Glutamatergic neuron (in vitro differentiated cells): ENCODE measurements at regions not wholly inside any gene's neighbourhood (a gene's known extent, or its start where the extent isn't known, plus 50 kb on each side); places are given as distances from the start of the nearest gene placed in this dataset.
A peak's percentile ranks its signal among the peaks of the same experiment; 100 is the strongest.

ENCODE experiments used
- DNase-seq: peaks from one replicate; pipeline ENCODE4 v3.0.0; 2022
- H3K27ac Mint-ChIP-seq: one replicate; pipeline ENCODE4 v1.8.0; 2020; ENCODE audit warnings: mild to moderate bottlenecking, mixed read lengths, inconsistent platforms; ENCODE audit not compliant: unreplicated experiment
- H3K27me3 Mint-ChIP-seq: one replicate; pipeline ENCODE4 v1.8.0; 2020; ENCODE audit warnings: mild to moderate bottlenecking, moderate library complexity, mixed read lengths, inconsistent platforms; ENCODE audit not compliant: unreplicated experiment
- H3K36me3 Mint-ChIP-seq: one replicate; pipeline ENCODE4 v1.8.0; 2020; ENCODE audit warnings: mild to moderate bottlenecking, mixed read lengths, inconsistent platforms; ENCODE audit not compliant: unreplicated experiment
- H3K4me1 Mint-ChIP-seq: one replicate; pipeline ENCODE4 v1.8.0; 2020; ENCODE audit warnings: mild to moderate bottlenecking, low read depth, mixed read lengths, inconsistent platforms; ENCODE audit not compliant: unreplicated experiment
- H3K4me3 Mint-ChIP-seq: one replicate; pipeline ENCODE4 v1.8.0; 2020; ENCODE audit warnings: mild to moderate bottlenecking, mixed read lengths, inconsistent platforms; ENCODE audit not compliant: unreplicated experiment
- H3K9me3 Mint-ChIP-seq: one replicate; pipeline ENCODE4 v1.8.0; 2020; ENCODE audit warnings: mild to moderate bottlenecking, moderate library complexity, mixed read lengths, inconsistent platforms; ENCODE audit not compliant: unreplicated experiment
- CTCF ChIP-seq: fragments of 200-600 bp; sonication (generic); IDR thresholded peaks from one replicate; pipeline ENCODE4 v1.5.0; 2021; ENCODE audit not compliant: partially characterized antibody, unreplicated experiment

GRCh38 chr14:22412926-22413411, 176.1 kb downstream of the DAD1 start:
- Mint-ChIP-seq H3K4me1 (peaks cover 3% of the 10 kb centered on the region), H3K4me3 (no peak overlapping the region), H3K36me3 (no peaks in the 10 kb centered on the region), H3K27me3 (peaks cover 2% of the 10 kb centered on the region), H3K27ac (peak overlapping the region; percentile 41), H3K9me3 (no peaks in the 10 kb centered on the region)
- no peak for TF ChIP-seq CTCF
- no peak for DNase-seq

GRCh38 chr14:22411398-22412055, 177.5 kb downstream of the DAD1 start:
- no peak for DNase-seq
- H3K27me3 Mint-ChIP-seq, result peaks cover 2% of the 10 kb centered on the region
- H3K4me1 Mint-ChIP-seq, result peaks cover 3% of the 10 kb centered on the region
- H3K4me3 Mint-ChIP-seq, result no peak overlapping the region
- no peaks in the 10 kb centered on the region for H3K9me3 Mint-ChIP-seq
- H3K27ac Mint-ChIP-seq, result no peak overlapping the region
- no peaks in the 10 kb centered on the region for H3K36me3 Mint-ChIP-seq
- no peak for TF ChIP-seq CTCF

GRCh38 chr14:22410497-22410896, 178.5 kb downstream of the DAD1 start:
- DNase-seq, result no peak
- H3K36me3 Mint-ChIP-seq, result no peaks in the 10 kb centered on the region
- H3K4me1 Mint-ChIP-seq, result peaks cover 3% of the 10 kb centered on the region
- H3K27me3 Mint-ChIP-seq, result peaks cover 2% of the 10 kb centered on the region
- H3K9me3 Mint-ChIP-seq, result no peaks in the 10 kb centered on the region
- H3K4me3 Mint-ChIP-seq, result no peak overlapping the region
- no peak overlapping the region for H3K27ac Mint-ChIP-seq
- no peak for TF ChIP-seq CTCF

DNA sequence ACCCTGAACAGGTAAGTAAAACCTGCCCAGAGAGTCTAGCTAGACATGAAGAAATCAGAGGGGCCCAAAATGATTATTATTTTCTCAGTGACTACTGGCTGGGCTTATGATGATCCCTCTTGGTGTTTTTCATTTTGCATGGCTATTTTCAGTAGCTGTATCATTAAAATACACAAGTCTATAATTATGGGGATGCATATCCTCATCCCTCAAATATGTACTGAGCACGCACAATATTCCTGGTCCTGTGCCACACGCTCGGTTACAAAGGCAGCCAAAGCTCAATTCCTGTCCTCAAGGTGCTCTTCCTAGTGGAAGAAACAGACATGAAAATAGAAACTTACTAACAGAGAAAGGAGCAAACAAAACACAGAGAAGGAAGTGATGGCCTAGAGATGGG, 180.0 kb downstream of the DAD1 start:
- TF ChIP-seq CTCF, result no peak
- DNase-seq, result no peak
- peaks cover 2% of the 10 kb centered on the region for H3K27me3 Mint-ChIP-seq
- no peak overlapping the region for H3K27ac Mint-ChIP-seq
- H3K9me3 Mint-ChIP-seq, result no peaks in the 10 kb centered on the region
- peaks cover 3% of the 10 kb centered on the region for H3K4me1 Mint-ChIP-seq
- no peaks in the 10 kb centered on the region for H3K36me3 Mint-ChIP-seq
- no peak overlapping the region for H3K4me3 Mint-ChIP-seq

DNA sequence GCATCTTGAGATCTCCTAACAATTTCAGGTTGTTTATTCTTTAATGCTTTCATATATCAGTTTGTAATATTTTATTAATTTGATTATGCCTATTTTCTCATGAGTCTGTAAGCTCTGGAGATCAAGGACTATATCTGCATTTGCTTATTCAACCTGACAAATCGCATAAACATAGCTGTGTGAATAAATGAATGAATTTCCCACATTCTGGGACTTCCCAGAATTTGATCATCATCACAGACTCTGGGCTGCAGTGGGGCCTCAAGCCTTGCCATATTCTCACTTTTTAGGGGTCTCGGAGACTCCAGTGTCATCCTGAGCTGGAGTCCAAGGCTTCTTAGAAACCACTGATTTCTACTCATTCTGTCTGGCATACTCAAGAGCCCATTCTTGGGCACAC, 180.5 kb downstream of the DAD1 start:
- Mint-ChIP-seq H3K36me3 (no peaks in the 10 kb centered on the region), H3K4me3 (no peak overlapping the region), H3K27me3 (peaks cover 2% of the 10 kb centered on the region), H3K27ac (no peak overlapping the region), H3K4me1 (peaks cover 3% of the 10 kb centered on the region), H3K9me3 (no peaks in the 10 kb centered on the region)
- no peak for TF ChIP-seq CTCF
- no peak for DNase-seq
